ENCODE measurements at regions not wholly inside any gene's neighbourhood (a gene's known extent, or its start where the extent isn't known, plus 50 kb on each side); places are given as distances from the start of the nearest gene placed in this dataset.

GRCh38 chr7:11252705-11253272 lies 279.1 kb downstream of the PHF14 start:
- no peak for TF ChIP-seq CTCF (conservative IDR thresholded peaks at IDR 0.05 in 1 of 2, IDR thresholded peaks at IDR 0.05 in 1 of 2; ENCODE audit: low read depth in 1 of 2, low read length in 2 of 2)
- no peak for TF ChIP-seq EZH2 (IDR thresholded peaks at IDR 0.05; ENCODE audit: low read length, missing control alignments)

Data from fibroblast of lung (primary cell).